H1 (cell line): ENCODE measurements at regions not wholly inside any gene's neighbourhood (a gene's known extent, or its start where the extent isn't known, plus 50 kb on each side); places are given as distances from the start of the nearest gene placed in this dataset.

Source experiments
- CTCF ChIA-PET: fragments of 300-600 bp; sonication (Branson Sonifier 250); formaldehyde crosslinking; loops from one replicate; lab custom pipeline; 2021; ENCODE audit not compliant: partially characterized antibody; lab: Charles Lee
- POLR2A ChIA-PET: fragments of 300-600 bp; sonication (Branson Sonifier 250); formaldehyde crosslinking; loops from one replicate; lab custom pipeline; 2021; ENCODE audit warnings: inconsistent platforms; ENCODE audit not compliant: partially characterized antibody; lab: Charles Lee
- DNase-seq, 2 experiments: peaks; one replicate each; pipeline versions ENCODE4 v3.0.0 to v3.0.0-alpha.2; 2010 to 2022; ENCODE audit warnings: low spot score in 2 of 2, low read depth in 1 of 2, mixed read lengths in 1 of 2
- FAIRE-seq: peaks from 2 replicates; lab custom pipeline; 2011; peaks lifted over from hg19 to GRCh38; lab: Jason Lieb, UNC
- H2AFZ ChIP-seq: 2 replicates; pipeline ENCODE4 v1.8.1; 2012; ENCODE audit warnings: low read length, inconsistent platforms
- H2AK5ac ChIP-seq: 2 replicates; pipeline ENCODE4 v1.6.1; 2013; ENCODE audit warnings: low read depth, low read length
- H2BK120ac ChIP-seq: replicated peaks from 2 replicates; pipeline ENCODE3; 2013; ENCODE audit warnings: low read depth, low read length, inconsistent platforms
- H2BK12ac ChIP-seq: 2 replicates; pipeline ENCODE4 v1.6.1; 2013; ENCODE audit warnings: low read depth, low read length
- H2BK15ac ChIP-seq: 2 replicates; pipeline ENCODE4 v1.6.1; 2013; ENCODE audit warnings: low read length
- H2BK20ac ChIP-seq: 2 replicates; pipeline ENCODE4 v1.6.1; 2013; ENCODE audit warnings: low read length
- H2BK5ac ChIP-seq: 2 replicates; pipeline ENCODE4 v1.6.1; 2013; ENCODE audit warnings: low read depth, low read length
- H3K14ac ChIP-seq: 2 replicates; pipeline ENCODE4 v1.6.1; 2013; ENCODE audit warnings: inconsistent platforms; ENCODE audit not compliant: insufficient read length
- H3K18ac ChIP-seq: 2 replicates; pipeline ENCODE4 v1.6.1; 2013; ENCODE audit warnings: low read length; ENCODE audit errors: extremely low read depth
- H3K23ac ChIP-seq: 2 replicates; pipeline ENCODE4 v1.6.1; 2013; ENCODE audit warnings: inconsistent platforms; ENCODE audit not compliant: insufficient read length
- H3K23me2 ChIP-seq: 2 replicates; pipeline ENCODE4 v1.6.1; 2013; ENCODE audit warnings: low read depth, low read length
- H3K27ac ChIP-seq: 2 replicates; pipeline ENCODE4 v1.6.1; 2011; ENCODE audit warnings: low read depth, low read length, inconsistent platforms
- H3K27me3 ChIP-seq, 4 experiments: replicated peaks in 1 of 4; 1 replicate in 1 of 4; 2 replicates in 3 of 4; pipeline versions ENCODE4 v1.6.1 to v1.8.1; 2011 to 2013; ENCODE audit warnings: low read length in 3 of 4, mild to moderate bottlenecking in 3 of 4, inconsistent platforms in 2 of 4, mixed read lengths in 2 of 4, moderate library complexity in 1 of 4; ENCODE audit not compliant: control insufficient read depth in 3 of 4, insufficient read depth in 3 of 4; ENCODE audit errors: extremely low read depth in 1 of 4
- H3K36me3 ChIP-seq, 4 experiments: 2 replicates each; pipeline versions ENCODE4 v1.6.1 to v1.8.1; 2011 to 2013; ENCODE audit warnings: mild to moderate bottlenecking in 4 of 4, low read length in 3 of 4, moderate library complexity in 2 of 4, control low read depth in 1 of 4, inconsistent platforms in 1 of 4; ENCODE audit not compliant: insufficient read depth in 4 of 4, control insufficient read depth in 2 of 4
- H3K4ac ChIP-seq: replicated peaks from 2 replicates; pipeline ENCODE3; 2013; ENCODE audit warnings: low read length, low read depth, mixed read lengths, inconsistent platforms; ENCODE audit not compliant: insufficient read length
- H3K4me1 ChIP-seq, 4 experiments: replicated peaks in 1 of 4; 1 replicate in 1 of 4; 2 replicates in 3 of 4; pipeline versions ENCODE4 v1.6.1 to v1.8.1; 2011 to 2013; ENCODE audit warnings: low read length in 3 of 4, inconsistent platforms in 2 of 4, mixed read lengths in 1 of 4; ENCODE audit not compliant: insufficient read depth in 4 of 4, control insufficient read depth in 3 of 4
- H3K4me2 ChIP-seq, 2 experiments: 2 replicates each; pipeline versions ENCODE4 v1.6.1 to v1.8.1; 2011 to 2013; ENCODE audit warnings: low read depth in 2 of 2, low read length in 2 of 2, control low read depth in 1 of 2, inconsistent platforms in 1 of 2, mild to moderate bottlenecking in 1 of 2; ENCODE audit not compliant: insufficient read depth in 1 of 2
- H3K4me3 ChIP-seq, 4 experiments: fragments of 200-600, 300-600 bp in 1 of 4; sonication (generic), shearing (Covaris generic), sonication (Bioruptor Twin) in 1 of 4; 2 replicates each; pipeline versions ENCODE4 v1.5.1 to v1.8.1; 2011 to 2016; ENCODE audit warnings: low read length in 4 of 4, low read depth in 3 of 4, control low read depth in 2 of 4, inconsistent platforms in 2 of 4, mild to moderate bottlenecking in 2 of 4, mixed read lengths in 1 of 4, moderate library complexity in 1 of 4; ENCODE audit not compliant: insufficient read depth in 2 of 4; ENCODE audit errors: extremely low read depth in 1 of 4
- H3K56ac ChIP-seq: replicated peaks from 2 replicates; pipeline ENCODE3; 2013; ENCODE audit warnings: low read depth, mild to moderate bottlenecking, mixed read lengths, low read length, inconsistent platforms; ENCODE audit not compliant: insufficient read length
- H3K79me1 ChIP-seq: 2 replicates; pipeline ENCODE4 v1.6.1; 2013; ENCODE audit warnings: low read depth, low read length, control low read depth
- H3K79me2 ChIP-seq, 2 experiments: 2 replicates each; pipeline versions ENCODE4 v1.6.1 to v1.8.1; 2012 to 2013; ENCODE audit warnings: low read length in 2 of 2, mild to moderate bottlenecking in 2 of 2, inconsistent platforms in 1 of 2; ENCODE audit not compliant: insufficient read depth in 2 of 2, control insufficient read depth in 1 of 2
- H3K9ac ChIP-seq, 4 experiments: replicated peaks in 1 of 4; 1 replicate in 1 of 4; 2 replicates in 3 of 4; pipeline versions ENCODE4 v1.6.1 to v1.8.1; 2011 to 2013; ENCODE audit warnings: low read depth in 3 of 4, low read length in 3 of 4, control low read depth in 2 of 4, mild to moderate bottlenecking in 2 of 4, moderate library complexity in 2 of 4, inconsistent platforms in 1 of 4; ENCODE audit errors: extremely low read depth in 1 of 4
- H3K9me3 ChIP-seq, 2 experiments: 2 replicates each; pipeline versions ENCODE4 v1.6.1 to v1.8.1; 2012 to 2013; ENCODE audit warnings: mild to moderate bottlenecking in 2 of 2, moderate library complexity in 2 of 2, control low read depth in 1 of 2, inconsistent platforms in 1 of 2, low read depth in 1 of 2, low read length in 1 of 2, mixed read lengths in 1 of 2; ENCODE audit not compliant: insufficient read depth in 2 of 2
- H4K20me1 ChIP-seq, 2 experiments: replicated peaks in 1 of 2; 2 replicates each; pipeline versions ENCODE3 to v1.8.1; 2011 to 2013; ENCODE audit warnings: inconsistent platforms in 2 of 2, low read length in 2 of 2, mild to moderate bottlenecking in 1 of 2; ENCODE audit not compliant: insufficient read depth in 2 of 2, control insufficient read depth in 1 of 2
- H4K5ac ChIP-seq: 2 replicates; pipeline ENCODE4 v1.6.1; 2013; ENCODE audit warnings: low read length, low read depth, mixed read lengths, inconsistent platforms; ENCODE audit not compliant: insufficient read length
- H4K8ac ChIP-seq: 2 replicates; pipeline ENCODE4 v1.8.0; 2013; ENCODE audit warnings: mild to moderate bottlenecking, moderate library complexity, low read length, inconsistent platforms; ENCODE audit not compliant: insufficient read depth; ENCODE audit errors: extremely low read depth
- H4K91ac ChIP-seq: replicated peaks from 2 replicates; pipeline ENCODE3; 2013; ENCODE audit warnings: low read length, mixed read lengths, inconsistent platforms; ENCODE audit not compliant: insufficient read length
- E2F6 ChIP-seq: IDR thresholded peaks from 2 replicates; pipeline ENCODE4 v1.6.1; 2012; ENCODE audit warnings: inconsistent platforms
- RAD21 ChIP-seq, 2 experiments: IDR thresholded peaks in 1 of 2; conservative IDR thresholded peaks in 1 of 2; 2 replicates each; pipeline ENCODE4 v1.6.1; 2011; ENCODE audit warnings: low read depth in 2 of 2, low read length in 2 of 2, improper control_type of control experiment in 1 of 2, inconsistent platforms in 1 of 2, mild to moderate bottlenecking in 1 of 2, moderate library complexity in 1 of 2
- WGBS, 2 experiments: shearing (Covaris generic) in 1 of 2; methylation state at CpG; one replicate each; pipeline versions ENCODE4 v1.1.6 to v1.1.7; 2013 to 2015; ENCODE audit warnings: low lambda C conversion rate in 2 of 2, mixed read lengths in 2 of 2, inconsistent platforms in 1 of 2, low coverage in 1 of 2, missing lambda C conversion rate in 1 of 2; ENCODE audit not compliant: insufficient replicate concordance in 2 of 2, insufficient coverage in 1 of 2, insufficient read length in 1 of 2; ENCODE audit errors: extremely low coverage in 1 of 2, missing lambda C conversion rate in 1 of 2; 5-methylcytosine and 5-hydroxymethylcytosine counted together

- H3K27me3 ChIP-seq, result no peaks in the 10 kb centered on the region
- H3K36me3 ChIP-seq, result no peaks in the 10 kb centered on the region
- 0 out of 2 replicates have a peak overlapping the region, but pooled peaks have one; percentile 82 for H2BK12ac ChIP-seq
- no peak overlapping the region for H3K23ac ChIP-seq
- ChIA-PET POLR2A (interaction anchor here (1.1 kb wide), 1 partner anchor 10 kb away, joined by 4 read pairs; no protein-coding TSS in a partner anchor), CTCF (interaction anchor here (0.7 to 1.0 kb wide), 3 partner anchors 10 to 34 kb away, joined by 3 to 4 read pairs (median 3); no protein-coding TSS in a partner anchor)
- WGBS, 2 experiments, result 71% methylated on average over 3 of the region's 3 CpGs; no CpG with 5 or more reads in 1 of the 2 experiments
- H3K9me3 ChIP-seq, result no peaks in the 10 kb centered on the region
- H3K4me2 ChIP-seq, result no peak overlapping the region
- H4K8ac ChIP-seq, result no peak overlapping the region
- H3K4ac ChIP-seq, result no peak overlapping the region
- no peak overlapping the region; the same call in 1 of the 2 replicates for H2BK5ac ChIP-seq
- no peak overlapping the region for H3K9ac ChIP-seq
- TF ChIP-seq E2F6, result no peak
- TF ChIP-seq RAD21 (IDR thresholded peaks at IDR 0.05 in 1 of 2, conservative IDR thresholded peaks at IDR 0.05 in 1 of 2; ENCODE audit: low read depth in 2 of 2, low read length in 2 of 2), result 0 out of 4 replicates have a peak, but pooled peaks of 1 of the 2 experiments have one; percentile 2
- peak overlapping the region; percentile 75 for H4K5ac ChIP-seq
- no peak overlapping the region for H2BK120ac ChIP-seq
- no peak overlapping the region for H2AFZ ChIP-seq
- no peak overlapping the region for H2BK15ac ChIP-seq
- no peak overlapping the region for H2AK5ac ChIP-seq
- H3K23me2 ChIP-seq, result no peaks in the 10 kb centered on the region; the same call in 1 of the 2 replicates
- DNase-seq, result no peak
- H2BK20ac ChIP-seq, result peak overlapping the region; percentile 66; the same call in 1 of the 2 replicates
- no peaks in the 10 kb centered on the region for H3K79me2 ChIP-seq
- FAIRE-seq, result no peak
- no peak overlapping the region for H3K27ac ChIP-seq
- no peak overlapping the region for H3K14ac ChIP-seq
- no peak overlapping the region; the same call in 1 of the 2 replicates for H3K18ac ChIP-seq
- H3K4me1 ChIP-seq, result peaks cover 1 to 11% (median 5%) of the 10 kb centered on the region in 4 experiments
- no peaks in the 10 kb centered on the region for H4K20me1 ChIP-seq
- H3K79me1 ChIP-seq, result no peaks in the 10 kb centered on the region
- no peak overlapping the region for H3K56ac ChIP-seq
- no peak overlapping the region for H3K4me3 ChIP-seq
- no peak overlapping the region for H4K91ac ChIP-seq
Measured at GRCh38 chr5:116853992-116854391, 279.4 kb upstream of the SEMA6A start.
